ENCODE measurements at regions not wholly inside any gene's neighbourhood (a gene's known extent, or its start where the extent isn't known, plus 50 kb on each side); places are given as distances from the start of the nearest gene placed in this dataset.

DNA sequence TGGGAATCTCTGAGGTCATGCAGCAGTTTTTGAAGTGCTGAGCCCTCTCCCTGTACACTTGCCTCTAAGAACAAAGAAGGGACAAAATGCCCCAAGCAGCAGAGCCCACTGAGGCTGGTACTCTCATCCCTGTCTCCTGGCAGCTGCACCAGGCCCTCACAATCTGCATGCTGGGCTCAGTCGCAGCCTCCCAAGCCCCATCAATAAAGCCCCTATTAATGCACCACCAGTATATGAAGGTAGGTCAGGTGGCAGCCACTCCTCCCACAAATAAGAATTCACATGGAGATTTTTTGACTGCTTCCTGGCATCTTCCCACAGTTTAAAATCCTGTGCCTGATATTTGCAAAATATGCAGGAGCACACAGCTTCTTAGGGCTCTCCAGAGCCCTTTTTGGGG, 181.2 kb upstream of the PALMD start:
- H3K27me3 ChIP-seq (ENCODE audit: insufficient read depth, poor library complexity, severe bottlenecking), result peaks cover 2% of the 10 kb centered on the region
- H3K27ac ChIP-seq (replicated peaks), result no peak overlapping the region
- no peak for DNase-seq (ENCODE audit: low read depth in 1 of 2, low spot score in 1 of 2)
- no peak for TF ChIP-seq GABPA (IDR thresholded peaks at IDR 0.05; ENCODE audit: low read depth)
- TF ChIP-seq POLR2AphosphoS5 (IDR thresholded peaks at IDR 0.05; ENCODE audit: low read depth), result no peak
- TF ChIP-seq CTCF (IDR thresholded peaks at IDR 0.05; ENCODE audit: insufficient read depth, low read length), result no peak
- TF ChIP-seq, protein P1, sequence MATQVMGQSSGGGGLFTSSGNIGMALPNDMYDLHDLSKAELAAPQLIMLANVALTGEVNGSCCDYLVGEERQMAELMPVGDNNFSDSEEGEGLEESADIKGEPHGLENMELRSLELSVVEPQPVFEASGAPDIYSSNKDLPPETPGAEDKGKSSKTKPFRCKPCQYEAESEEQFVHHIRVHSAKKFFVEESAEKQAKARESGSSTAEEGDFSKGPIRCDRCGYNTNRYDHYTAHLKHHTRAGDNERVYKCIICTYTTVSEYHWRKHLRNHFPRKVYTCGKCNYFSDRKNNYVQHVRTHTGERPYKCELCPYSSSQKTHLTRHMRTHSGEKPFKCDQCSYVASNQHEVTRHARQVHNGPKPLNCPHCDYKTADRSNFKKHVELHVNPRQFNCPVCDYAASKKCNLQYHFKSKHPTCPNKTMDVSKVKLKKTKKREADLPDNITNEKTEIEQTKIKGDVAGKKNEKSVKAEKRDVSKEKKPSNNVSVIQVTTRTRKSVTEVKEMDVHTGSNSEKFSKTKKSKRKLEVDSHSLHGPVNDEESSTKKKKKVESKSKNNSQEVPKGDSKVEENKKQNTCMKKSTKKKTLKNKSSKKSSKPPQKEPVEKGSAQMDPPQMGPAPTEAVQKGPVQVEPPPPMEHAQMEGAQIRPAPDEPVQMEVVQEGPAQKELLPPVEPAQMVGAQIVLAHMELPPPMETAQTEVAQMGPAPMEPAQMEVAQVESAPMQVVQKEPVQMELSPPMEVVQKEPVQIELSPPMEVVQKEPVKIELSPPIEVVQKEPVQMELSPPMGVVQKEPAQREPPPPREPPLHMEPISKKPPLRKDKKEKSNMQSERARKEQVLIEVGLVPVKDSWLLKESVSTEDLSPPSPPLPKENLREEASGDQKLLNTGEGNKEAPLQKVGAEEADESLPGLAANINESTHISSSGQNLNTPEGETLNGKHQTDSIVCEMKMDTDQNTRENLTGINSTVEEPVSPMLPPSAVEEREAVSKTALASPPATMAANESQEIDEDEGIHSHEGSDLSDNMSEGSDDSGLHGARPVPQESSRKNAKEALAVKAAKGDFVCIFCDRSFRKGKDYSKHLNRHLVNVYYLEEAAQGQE (IDR thresholded peaks at IDR 0.05; ENCODE audit: insufficient replicate concordance, low read depth), result no peak
- no peak for TF ChIP-seq SPI1 (IDR thresholded peaks at IDR 0.05; ENCODE audit: borderline replicate concordance, low read depth)
- no peak overlapping the region for H3K4me3 ChIP-seq (replicated peaks; ENCODE audit: insufficient read depth, low read length)

DNA sequence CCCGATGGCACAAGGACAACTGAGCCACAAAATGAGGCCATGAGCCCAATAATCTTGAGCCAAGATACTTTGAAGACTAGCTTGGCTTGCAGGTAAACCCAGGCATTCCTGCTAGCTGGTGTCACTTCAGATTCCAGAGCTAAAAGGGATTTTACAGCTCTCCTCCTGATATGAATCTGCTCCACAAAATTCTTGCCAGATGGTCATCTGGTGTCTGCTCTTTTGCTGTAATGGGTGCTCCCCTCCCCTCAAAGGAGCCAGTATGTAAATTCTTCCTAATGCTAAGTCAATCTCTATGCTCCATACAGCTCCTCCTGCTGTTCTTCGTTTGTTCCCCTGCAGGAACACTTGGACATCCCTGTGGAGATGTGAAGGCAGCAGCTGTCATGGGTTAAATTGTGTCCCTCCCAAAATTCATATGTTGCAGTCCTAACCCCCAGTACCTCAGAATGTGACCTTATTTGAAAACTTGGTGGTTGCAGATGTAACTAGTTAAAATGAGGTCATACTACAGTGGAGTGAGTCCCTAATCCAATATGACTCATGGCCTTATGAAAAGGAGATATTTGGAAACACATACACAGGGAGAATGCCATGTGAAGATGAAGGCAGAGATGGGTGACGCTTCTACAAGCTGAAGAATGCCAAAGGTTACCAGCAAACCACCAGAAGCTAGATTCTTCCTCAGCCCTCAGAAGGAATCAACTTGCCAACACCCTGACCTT, 180.6 kb upstream of the PALMD start:
- no peak for DNase-seq (ENCODE audit: low read depth in 1 of 2, low spot score in 1 of 2)

DNA sequence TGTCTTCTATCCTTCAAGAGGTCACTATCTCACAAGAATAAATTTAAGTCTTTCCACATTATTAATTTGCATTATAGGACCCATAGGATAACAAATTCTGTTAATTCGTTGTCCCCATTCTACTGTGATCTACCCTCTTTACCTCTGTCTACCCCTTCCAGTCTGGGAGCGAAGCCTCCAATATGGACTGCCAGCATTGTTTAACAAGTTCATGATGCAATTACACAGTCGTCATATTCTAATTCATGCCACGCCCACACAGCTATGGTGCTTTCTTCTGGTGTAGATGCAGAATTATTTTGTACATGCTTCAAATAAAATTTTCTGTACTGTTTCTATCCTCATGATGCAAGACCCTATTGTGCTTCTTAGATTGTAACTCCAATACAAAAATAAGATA, 178.3 kb upstream of the PALMD start:
- Histone ChIP-seq H3K27me3 (ENCODE audit: insufficient read depth, poor library complexity, severe bottlenecking) (no peaks in the 10 kb centered on the region), H3K4me3 (replicated peaks; ENCODE audit: insufficient read depth, low read length) (no peak overlapping the region), H3K27ac (replicated peaks) (no peak overlapping the region)
- DNase-seq (ENCODE audit: low read depth in 1 of 2, low spot score in 1 of 2), result no peak
- TF ChIP-seq, protein P1 (IDR thresholded peaks at IDR 0.05; ENCODE audit: insufficient replicate concordance, low read depth), result no peak
- no peak for TF ChIP-seq SPI1 (IDR thresholded peaks at IDR 0.05; ENCODE audit: borderline replicate concordance, low read depth)
- TF ChIP-seq POLR2AphosphoS5 (IDR thresholded peaks at IDR 0.05; ENCODE audit: low read depth), result no peak
- TF ChIP-seq CTCF (IDR thresholded peaks at IDR 0.05; ENCODE audit: insufficient read depth, low read length), result no peak
- TF ChIP-seq GABPA (IDR thresholded peaks at IDR 0.05; ENCODE audit: low read depth), result no peak

More for the DNA sequence above, 180.6 kb upstream of the PALMD start:
- Histone ChIP-seq H3K27ac (replicated peaks) (no peak overlapping the region), H3K4me3 (replicated peaks; ENCODE audit: insufficient read depth, low read length) (no peak overlapping the region), H3K27me3 (ENCODE audit: insufficient read depth, poor library complexity, severe bottlenecking) (peaks cover 2% of the 10 kb centered on the region)
- TF ChIP-seq CTCF (IDR thresholded peaks at IDR 0.05; ENCODE audit: insufficient read depth, low read length) (no peak), SPI1 (IDR thresholded peaks at IDR 0.05; ENCODE audit: borderline replicate concordance, low read depth) (no peak), GABPA (IDR thresholded peaks at IDR 0.05; ENCODE audit: low read depth) (no peak), POLR2AphosphoS5 (IDR thresholded peaks at IDR 0.05; ENCODE audit: low read depth) (no peak)
- TF ChIP-seq, protein P1 (IDR thresholded peaks at IDR 0.05; ENCODE audit: insufficient replicate concordance, low read depth), result no peak

Measured in HL-60 (cell line).